K562 (cell line): ENCODE measurements at regions not wholly inside any gene's neighbourhood (a gene's known extent, or its start where the extent isn't known, plus 50 kb on each side); places are given as distances from the start of the nearest gene placed in this dataset.

Experiments used
- BRCA1 ChIP-seq, 2 experiments: fragments of 450-650 bp in 1 of 2; sonication (generic) in 1 of 2; formaldehyde crosslinking in 1 of 2; IDR thresholded peaks; 2 replicates each; pipeline versions ENCODE4 v1.5.0 to v1.6.1; 2017 to 2020; ENCODE audit warnings: mild to moderate bottlenecking in 1 of 2, missing genetic modification reagents in 1 of 2
- HNRNPK ChIP-seq: fragments of 200-400 bp; formaldehyde crosslinking; IDR thresholded peaks from one replicate; pipeline ENCODE4 v1.6.1; 2018; ENCODE audit warnings: mild to moderate bottlenecking, low read depth, low read length; ENCODE audit not compliant: poor library complexity, severe bottlenecking
- POLR2A ChIP-seq: fragments of 450-650 bp; conservative IDR thresholded peaks from 2 replicates; pipeline ENCODE4 v1.6.1; 2016
- ZNF445 ChIP-seq: fragments of 250-450 bp; sonication (Bioruptor Pico); IDR thresholded peaks from 2 replicates; pipeline ENCODE4 v1.4.0; 2020; ENCODE audit warnings: low read depth, mild to moderate bottlenecking, moderate library complexity
- TF ChIP-seq, protein P1 (sequence below): sonication (generic); formaldehyde crosslinking; IDR thresholded peaks from 2 replicates; pipeline ENCODE4 v1.9.0; 2022; ENCODE audit warnings: mild to moderate bottlenecking, missing genetic modification reagents

DNA sequence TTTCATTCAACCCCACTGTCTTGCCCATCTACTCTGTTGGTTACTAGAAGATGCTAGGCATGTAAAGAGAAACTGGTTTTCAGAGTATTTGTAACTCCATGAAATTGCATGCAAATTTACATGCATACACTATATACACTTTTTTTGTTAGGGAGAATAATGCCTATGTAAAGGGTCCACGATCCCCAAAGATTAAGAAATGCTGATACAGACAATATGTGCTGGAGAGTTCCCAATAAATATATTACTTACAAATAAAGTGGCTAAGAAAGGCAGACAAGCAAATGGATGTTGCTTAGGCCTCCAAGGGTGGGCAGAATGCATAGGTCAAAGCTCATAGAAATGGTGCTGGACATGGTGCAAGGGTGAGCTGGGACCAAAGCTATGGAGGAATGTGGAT is 109.6 kb upstream of the NHSL1 start:
- TF ChIP-seq BRCA1 (IDR thresholded peaks at IDR 0.05) (no peak), BRCA1 (CRISPR knock-in tag; IDR thresholded peaks at IDR 0.05) (no peak), ZNF445 (CRISPR knock-in tag) (no peak), HNRNPK (no peak), POLR2A (no peak)
- TF ChIP-seq, protein P1, sequence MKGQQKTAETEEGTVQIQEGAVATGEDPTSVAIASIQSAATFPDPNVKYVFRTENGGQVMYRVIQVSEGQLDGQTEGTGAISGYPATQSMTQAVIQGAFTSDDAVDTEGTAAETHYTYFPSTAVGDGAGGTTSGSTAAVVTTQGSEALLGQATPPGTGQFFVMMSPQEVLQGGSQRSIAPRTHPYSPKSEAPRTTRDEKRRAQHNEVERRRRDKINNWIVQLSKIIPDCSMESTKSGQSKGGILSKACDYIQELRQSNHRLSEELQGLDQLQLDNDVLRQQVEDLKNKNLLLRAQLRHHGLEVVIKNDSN (CRISPR knock-in tag): no peak
